ENCODE measurements at regions not wholly inside any gene's neighbourhood (a gene's known extent, or its start where the extent isn't known, plus 50 kb on each side); places are given as distances from the start of the nearest gene placed in this dataset.

DNA sequence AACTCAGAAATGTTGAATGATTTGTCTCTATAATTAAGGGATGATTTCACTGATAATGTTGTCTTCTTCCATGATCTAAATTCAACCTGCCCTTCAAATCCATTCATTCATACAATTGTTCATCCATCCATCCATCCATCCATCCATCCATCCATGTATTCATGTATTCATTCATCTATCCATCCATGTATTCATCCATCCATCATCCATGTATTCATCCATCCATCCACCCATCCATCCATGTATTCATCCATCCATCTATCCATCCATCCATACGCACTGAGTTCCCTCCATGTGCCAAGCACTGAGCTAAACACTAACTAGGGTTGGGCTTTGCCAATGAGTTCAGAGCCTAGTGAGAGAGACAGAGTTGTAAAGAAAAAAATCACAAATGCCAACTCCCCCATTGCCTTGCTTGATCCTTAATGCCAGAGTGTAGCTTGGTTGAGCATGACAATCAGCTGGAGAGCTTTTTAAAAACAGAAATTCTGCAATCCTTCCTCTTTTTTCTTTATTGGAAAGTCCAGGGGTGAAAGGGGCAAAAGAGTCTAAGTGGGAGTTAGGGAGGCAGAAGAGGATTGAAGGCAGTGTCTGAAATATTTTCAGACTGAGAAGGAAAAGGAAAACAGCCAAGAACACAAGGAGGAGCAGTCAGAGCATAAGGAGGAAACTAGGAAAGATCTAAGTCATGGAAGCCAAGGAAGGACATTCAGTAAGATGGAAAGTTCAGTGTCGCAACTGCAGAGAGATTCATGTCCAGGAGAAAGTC lies 92.4 kb upstream of the ERG start:
- no peaks in the 10 kb centered on the region for H3K36me3 ChIP-seq (ENCODE audit: control insufficient read depth in 4 of 4, insufficient read depth in 3 of 4, low read depth in 1 of 4, low read length in 3 of 4)
- DNase-seq (ENCODE audit: low spot score), result no peak
- H3K4me1 ChIP-seq (ENCODE audit: control insufficient read depth in 4 of 4, insufficient read depth in 4 of 4, low read length in 3 of 4), result no peaks in the 10 kb centered on the region
- no peak overlapping the region for H3K4me3 ChIP-seq (ENCODE audit: low read depth in 1 of 3, low read length in 3 of 3)
- no peak overlapping the region for H3K27ac ChIP-seq (ENCODE audit: low read depth in 1 of 2, low read length in 2 of 2)
- peaks cover 0 to 5% (median 0%) of the 10 kb centered on the region in 4 donors for H3K27me3 ChIP-seq (ENCODE audit: control insufficient read depth in 4 of 4, insufficient read depth in 4 of 4, low read length in 3 of 4)
- no peaks in the 10 kb centered on the region for H3K9me3 ChIP-seq (ENCODE audit: control insufficient read depth in 4 of 4, low read length in 3 of 4)
- H3K9ac ChIP-seq (ENCODE audit: low read depth in 1 of 2, low read length in 2 of 2), result no peak overlapping the region
- 87% methylated on average over 2 of the region's 2 CpGs for WGBS
- TF ChIP-seq YY1 (IDR thresholded peaks at IDR 0.05), result no peak
- TF ChIP-seq SP1 (IDR thresholded peaks at IDR 0.05), result no peak
- no peak for TF ChIP-seq HNF4G (IDR thresholded peaks at IDR 0.05)
- TF ChIP-seq, protein P1, sequence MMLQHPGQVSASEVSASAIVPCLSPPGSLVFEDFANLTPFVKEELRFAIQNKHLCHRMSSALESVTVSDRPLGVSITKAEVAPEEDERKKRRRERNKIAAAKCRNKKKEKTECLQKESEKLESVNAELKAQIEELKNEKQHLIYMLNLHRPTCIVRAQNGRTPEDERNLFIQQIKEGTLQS (IDR thresholded peaks at IDR 0.05), result no peak
- no peak for TF ChIP-seq HNF4A (conservative IDR thresholded peaks at IDR 0.05)
- no peak for TF ChIP-seq FOXA1 (IDR thresholded peaks at IDR 0.05)
- no peak for TF ChIP-seq RAD21 (IDR thresholded peaks at IDR 0.05)
- TF ChIP-seq GABPA (IDR thresholded peaks at IDR 0.05 in 1 of 2, conservative IDR thresholded peaks at IDR 0.05 in 1 of 2), result no peak
- TF ChIP-seq EGR1 (IDR thresholded peaks at IDR 0.05; ENCODE audit: low read depth in 2 of 2), result no peak
- TF ChIP-seq, protein P2, sequence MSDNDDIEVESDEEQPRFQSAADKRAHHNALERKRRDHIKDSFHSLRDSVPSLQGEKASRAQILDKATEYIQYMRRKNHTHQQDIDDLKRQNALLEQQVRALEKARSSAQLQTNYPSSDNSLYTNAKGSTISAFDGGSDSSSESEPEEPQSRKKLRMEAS (IDR thresholded peaks at IDR 0.05), result no peak

DNA sequence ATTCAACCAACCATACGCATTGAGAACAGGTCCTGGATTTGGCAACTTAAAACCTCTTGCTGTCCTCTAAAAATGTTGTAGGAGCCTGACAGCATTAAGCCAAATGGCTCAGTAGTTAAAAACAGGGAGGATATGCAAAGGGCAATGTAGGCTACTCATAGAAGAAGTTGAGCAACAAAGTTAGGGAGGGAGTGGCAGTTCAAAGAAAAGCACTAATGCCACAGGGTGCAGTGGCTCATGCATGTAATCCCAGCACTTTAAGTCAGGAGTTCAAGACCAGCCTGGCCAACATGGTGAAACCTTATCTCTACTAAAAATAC lies 92.9 kb upstream of the ERG start:
- 76% methylated on average over 1 of the region's 1 CpG for WGBS
- H3K27me3 ChIP-seq (ENCODE audit: control insufficient read depth in 4 of 4, insufficient read depth in 4 of 4, low read length in 3 of 4), result peaks cover 0 to 5% (median 0%) of the 10 kb centered on the region in 4 donors
- no peak overlapping the region for H3K9ac ChIP-seq (ENCODE audit: low read depth in 1 of 2, low read length in 2 of 2)
- H3K27ac ChIP-seq (ENCODE audit: low read depth in 1 of 2, low read length in 2 of 2), result no peak overlapping the region
- no peaks in the 10 kb centered on the region for H3K36me3 ChIP-seq (ENCODE audit: control insufficient read depth in 4 of 4, insufficient read depth in 3 of 4, low read depth in 1 of 4, low read length in 3 of 4)
- H3K4me1 ChIP-seq (ENCODE audit: control insufficient read depth in 4 of 4, insufficient read depth in 4 of 4, low read length in 3 of 4), result no peaks in the 10 kb centered on the region
- no peak for TF ChIP-seq TAF1 (conservative IDR thresholded peaks at IDR 0.05)
- no peak for TF ChIP-seq RAD21 (IDR thresholded peaks at IDR 0.05)
- no peak for TF ChIP-seq SP1 (IDR thresholded peaks at IDR 0.05)
- TF ChIP-seq, protein P1 (IDR thresholded peaks at IDR 0.05), result no peak
- TF ChIP-seq, protein P2 (IDR thresholded peaks at IDR 0.05), result no peak
- no peak for TF ChIP-seq GABPA (IDR thresholded peaks at IDR 0.05 in 1 of 2, conservative IDR thresholded peaks at IDR 0.05 in 1 of 2)
- TF ChIP-seq, protein P3, sequence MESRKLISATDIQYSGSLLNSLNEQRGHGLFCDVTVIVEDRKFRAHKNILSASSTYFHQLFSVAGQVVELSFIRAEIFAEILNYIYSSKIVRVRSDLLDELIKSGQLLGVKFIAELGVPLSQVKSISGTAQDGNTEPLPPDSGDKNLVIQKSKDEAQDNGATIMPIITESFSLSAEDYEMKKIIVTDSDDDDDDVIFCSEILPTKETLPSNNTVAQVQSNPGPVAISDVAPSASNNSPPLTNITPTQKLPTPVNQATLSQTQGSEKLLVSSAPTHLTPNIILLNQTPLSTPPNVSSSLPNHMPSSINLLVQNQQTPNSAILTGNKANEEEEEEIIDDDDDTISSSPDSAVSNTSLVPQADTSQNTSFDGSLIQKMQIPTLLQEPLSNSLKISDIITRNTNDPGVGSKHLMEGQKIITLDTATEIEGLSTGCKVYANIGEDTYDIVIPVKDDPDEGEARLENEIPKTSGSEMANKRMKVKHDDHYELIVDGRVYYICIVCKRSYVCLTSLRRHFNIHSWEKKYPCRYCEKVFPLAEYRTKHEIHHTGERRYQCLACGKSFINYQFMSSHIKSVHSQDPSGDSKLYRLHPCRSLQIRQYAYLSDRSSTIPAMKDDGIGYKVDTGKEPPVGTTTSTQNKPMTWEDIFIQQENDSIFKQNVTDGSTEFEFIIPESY (IDR thresholded peaks at IDR 0.05), result no peak
- no peak for TF ChIP-seq NR2F2 (IDR thresholded peaks at IDR 0.05)
- TF ChIP-seq RXRA (IDR thresholded peaks at IDR 0.05), result no peak
- TF ChIP-seq HNF4G (IDR thresholded peaks at IDR 0.05), result no peak
- TF ChIP-seq, protein P4, sequence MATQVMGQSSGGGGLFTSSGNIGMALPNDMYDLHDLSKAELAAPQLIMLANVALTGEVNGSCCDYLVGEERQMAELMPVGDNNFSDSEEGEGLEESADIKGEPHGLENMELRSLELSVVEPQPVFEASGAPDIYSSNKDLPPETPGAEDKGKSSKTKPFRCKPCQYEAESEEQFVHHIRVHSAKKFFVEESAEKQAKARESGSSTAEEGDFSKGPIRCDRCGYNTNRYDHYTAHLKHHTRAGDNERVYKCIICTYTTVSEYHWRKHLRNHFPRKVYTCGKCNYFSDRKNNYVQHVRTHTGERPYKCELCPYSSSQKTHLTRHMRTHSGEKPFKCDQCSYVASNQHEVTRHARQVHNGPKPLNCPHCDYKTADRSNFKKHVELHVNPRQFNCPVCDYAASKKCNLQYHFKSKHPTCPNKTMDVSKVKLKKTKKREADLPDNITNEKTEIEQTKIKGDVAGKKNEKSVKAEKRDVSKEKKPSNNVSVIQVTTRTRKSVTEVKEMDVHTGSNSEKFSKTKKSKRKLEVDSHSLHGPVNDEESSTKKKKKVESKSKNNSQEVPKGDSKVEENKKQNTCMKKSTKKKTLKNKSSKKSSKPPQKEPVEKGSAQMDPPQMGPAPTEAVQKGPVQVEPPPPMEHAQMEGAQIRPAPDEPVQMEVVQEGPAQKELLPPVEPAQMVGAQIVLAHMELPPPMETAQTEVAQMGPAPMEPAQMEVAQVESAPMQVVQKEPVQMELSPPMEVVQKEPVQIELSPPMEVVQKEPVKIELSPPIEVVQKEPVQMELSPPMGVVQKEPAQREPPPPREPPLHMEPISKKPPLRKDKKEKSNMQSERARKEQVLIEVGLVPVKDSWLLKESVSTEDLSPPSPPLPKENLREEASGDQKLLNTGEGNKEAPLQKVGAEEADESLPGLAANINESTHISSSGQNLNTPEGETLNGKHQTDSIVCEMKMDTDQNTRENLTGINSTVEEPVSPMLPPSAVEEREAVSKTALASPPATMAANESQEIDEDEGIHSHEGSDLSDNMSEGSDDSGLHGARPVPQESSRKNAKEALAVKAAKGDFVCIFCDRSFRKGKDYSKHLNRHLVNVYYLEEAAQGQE (IDR thresholded peaks at IDR 0.05), result no peak
- no peak for TF ChIP-seq FOXA1 (IDR thresholded peaks at IDR 0.05)
- no peak for TF ChIP-seq YY1 (IDR thresholded peaks at IDR 0.05)
- no peak for TF ChIP-seq HNF4A (conservative IDR thresholded peaks at IDR 0.05)
- TF ChIP-seq FOXA2 (IDR thresholded peaks at IDR 0.05), result no peak
- no peak for TF ChIP-seq EGR1 (IDR thresholded peaks at IDR 0.05; ENCODE audit: low read depth in 2 of 2)
- TF ChIP-seq JUND (IDR thresholded peaks at IDR 0.05), result no peak
- TF ChIP-seq, protein P5, sequence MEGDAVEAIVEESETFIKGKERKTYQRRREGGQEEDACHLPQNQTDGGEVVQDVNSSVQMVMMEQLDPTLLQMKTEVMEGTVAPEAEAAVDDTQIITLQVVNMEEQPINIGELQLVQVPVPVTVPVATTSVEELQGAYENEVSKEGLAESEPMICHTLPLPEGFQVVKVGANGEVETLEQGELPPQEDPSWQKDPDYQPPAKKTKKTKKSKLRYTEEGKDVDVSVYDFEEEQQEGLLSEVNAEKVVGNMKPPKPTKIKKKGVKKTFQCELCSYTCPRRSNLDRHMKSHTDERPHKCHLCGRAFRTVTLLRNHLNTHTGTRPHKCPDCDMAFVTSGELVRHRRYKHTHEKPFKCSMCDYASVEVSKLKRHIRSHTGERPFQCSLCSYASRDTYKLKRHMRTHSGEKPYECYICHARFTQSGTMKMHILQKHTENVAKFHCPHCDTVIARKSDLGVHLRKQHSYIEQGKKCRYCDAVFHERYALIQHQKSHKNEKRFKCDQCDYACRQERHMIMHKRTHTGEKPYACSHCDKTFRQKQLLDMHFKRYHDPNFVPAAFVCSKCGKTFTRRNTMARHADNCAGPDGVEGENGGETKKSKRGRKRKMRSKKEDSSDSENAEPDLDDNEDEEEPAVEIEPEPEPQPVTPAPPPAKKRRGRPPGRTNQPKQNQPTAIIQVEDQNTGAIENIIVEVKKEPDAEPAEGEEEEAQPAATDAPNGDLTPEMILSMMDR (IDR thresholded peaks at IDR 0.05; ENCODE audit: low read depth, low read length, missing input control), result no peak
- no peak for DNase-seq (ENCODE audit: low spot score)
- no peak overlapping the region for H3K4me3 ChIP-seq (ENCODE audit: low read depth in 1 of 3, low read length in 3 of 3)
- H3K9me3 ChIP-seq (ENCODE audit: control insufficient read depth in 4 of 4, low read length in 3 of 4), result no peaks in the 10 kb centered on the region

All from liver (tissue), 8 donors.